ENCODE measurements at regions not wholly inside any gene's neighbourhood (a gene's known extent, or its start where the extent isn't known, plus 50 kb on each side); places are given as distances from the start of the nearest gene placed in this dataset.

- no peak for DNase-seq
- Histone ChIP-seq H3K4me3 (no peak overlapping the region), H3K27me3 (no peaks in the 10 kb centered on the region), H3K9me3 (no peaks in the 10 kb centered on the region), H3K36me3 (ENCODE audit: low read depth, missing control alignments) (no peaks in the 10 kb centered on the region), H3K4me1 (no peaks in the 10 kb centered on the region), H3K27ac (no peak overlapping the region)
- 90 to 92% methylated on average over 6 of the region's 6 CpGs for WGBS, 2 donors
- intact Hi-C loops (cut with DNase I; ENCODE audit: low total_unique reads): no loop called here
- TF ChIP-seq CTCF (IDR thresholded peaks at IDR 0.05) (no peak), POLR2A (IDR thresholded peaks at IDR 0.05) (no peak)
These were observed 905.0 kb downstream of the EFNB2 start for GRCh38 chr13:105630431-105630830.

- H3K27me3 ChIP-seq: no peaks in the 10 kb centered on the region
- H3K4me1 ChIP-seq: no peaks in the 10 kb centered on the region
- no peak for DNase-seq
- H3K27ac ChIP-seq: no peak overlapping the region
- intact Hi-C loops (cut with DNase I; ENCODE audit: low total_unique reads): no loop called here
- no peaks in the 10 kb centered on the region for H3K9me3 ChIP-seq
- H3K4me3 ChIP-seq: no peak overlapping the region
- WGBS, 2 donors: 68 to 69% methylated on average over 7 of the region's 7 CpGs
- no peaks in the 10 kb centered on the region for H3K36me3 ChIP-seq (ENCODE audit: low read depth, missing control alignments)
- TF ChIP-seq CTCF (IDR thresholded peaks at IDR 0.05) (no peak), POLR2A (IDR thresholded peaks at IDR 0.05) (no peak)
These were observed 908.2 kb downstream of the EFNB2 start for GRCh38 chr13:105627270-105627669.

- Histone ChIP-seq H3K36me3 (ENCODE audit: low read depth, missing control alignments) (no peaks in the 10 kb centered on the region), H3K4me3 (no peak overlapping the region), H3K27ac (no peak overlapping the region), H3K9me3 (no peaks in the 10 kb centered on the region), H3K27me3 (no peaks in the 10 kb centered on the region), H3K4me1 (no peaks in the 10 kb centered on the region)
- TF ChIP-seq POLR2A (IDR thresholded peaks at IDR 0.05) (no peak), CTCF (IDR thresholded peaks at IDR 0.05) (no peak)
- intact Hi-C loops (cut with DNase I; ENCODE audit: low total_unique reads): no loop called here
- no peak for DNase-seq
- WGBS, 2 donors: 40 to 53% methylated on average over 2 of the region's 2 CpGs
These were observed 909.8 kb downstream of the EFNB2 start for GRCh38 chr13:105625691-105626090.

GRCh38 chr13:105616333-105617075, 919.0 kb downstream of the EFNB2 start:
- no peak overlapping the region for H3K27ac ChIP-seq
- H3K36me3 ChIP-seq (ENCODE audit: low read depth, missing control alignments): no peaks in the 10 kb centered on the region
- H3K9me3 ChIP-seq: no peaks in the 10 kb centered on the region
- intact Hi-C loops (cut with DNase I; ENCODE audit: low total_unique reads): no loop called here
- no peak for DNase-seq
- 68 to 78% methylated on average over 6 of the region's 6 CpGs for WGBS, 2 donors
- TF ChIP-seq CTCF (IDR thresholded peaks at IDR 0.05): no peak
- no peak for TF ChIP-seq POLR2A (IDR thresholded peaks at IDR 0.05)
- no peaks in the 10 kb centered on the region for H3K27me3 ChIP-seq
- H3K4me1 ChIP-seq: no peaks in the 10 kb centered on the region
- no peak overlapping the region for H3K4me3 ChIP-seq

GRCh38 chr13:105612541-105612940, 922.9 kb downstream of the EFNB2 start:
- intact Hi-C loops (cut with DNase I; ENCODE audit: low total_unique reads): no loop called here
- no peak overlapping the region for H3K27ac ChIP-seq
- WGBS, 2 donors: 82% methylated on average over 5 of the region's 5 CpGs

More at GRCh38 chr13:105612541-105612940, 922.9 kb downstream of the EFNB2 start:
- Histone ChIP-seq H3K4me3 (no peak overlapping the region), H3K9me3 (no peaks in the 10 kb centered on the region), H3K4me1 (no peaks in the 10 kb centered on the region), H3K27me3 (no peaks in the 10 kb centered on the region), H3K36me3 (ENCODE audit: low read depth, missing control alignments) (no peaks in the 10 kb centered on the region)
- DNase-seq: no peak
- TF ChIP-seq POLR2A (IDR thresholded peaks at IDR 0.05): no peak
- no peak for TF ChIP-seq CTCF (IDR thresholded peaks at IDR 0.05)
